HS-27A (cell line): ENCODE measurements at regions not wholly inside any gene's neighbourhood (a gene's known extent, or its start where the extent isn't known, plus 50 kb on each side); places are given as distances from the start of the nearest gene placed in this dataset.
"Not testable (repeated sequence)": the region's sequence is repeated elsewhere in the genome, so short reads cannot be mapped to it uniquely, and the experiment has no call there.

Experiments
- DNase-seq: peaks from one replicate; pipeline ENCODE4 v3.0.0-alpha.2; 2012; ENCODE audit warnings: low read depth, missing footprints

DNA sequence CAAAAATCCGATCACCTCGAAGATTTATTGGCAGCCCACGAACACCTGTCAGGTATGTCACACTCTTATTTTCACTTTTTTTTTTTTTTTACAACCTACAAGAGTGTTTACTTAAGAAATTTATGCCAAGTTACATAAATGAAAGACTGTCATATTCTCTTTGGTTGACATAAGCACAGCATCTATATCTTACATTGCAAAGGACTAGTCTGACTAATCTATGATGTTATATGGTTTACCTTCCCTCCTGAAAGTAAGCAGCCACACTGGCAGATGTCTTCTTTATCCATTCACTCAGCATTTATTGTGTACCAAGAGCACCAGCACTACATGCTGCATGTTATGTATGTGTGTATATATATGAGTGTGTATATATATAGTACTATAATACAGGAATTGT is 156.3 kb downstream of the CDRT15L2 start:
- no peak for DNase-seq

DNA sequence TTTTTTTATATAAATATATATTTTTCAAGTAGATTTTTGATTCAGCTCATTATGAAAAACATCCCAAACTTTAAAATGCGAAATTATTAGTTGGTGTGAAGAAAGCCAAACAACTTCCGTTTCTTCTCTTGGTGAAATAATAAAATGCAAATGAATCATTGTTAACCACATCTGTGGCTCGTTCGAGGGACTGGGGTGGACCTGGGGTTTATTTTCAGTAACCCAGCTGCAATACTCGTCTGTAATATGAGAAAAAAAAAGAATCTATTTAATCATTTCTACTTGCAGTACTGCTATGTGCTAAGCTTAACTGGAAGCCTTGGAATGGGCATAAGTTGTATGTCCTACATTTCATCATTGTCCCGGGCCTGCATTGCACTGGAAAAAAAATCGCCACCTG is 158.1 kb downstream of the CDRT15L2 start:
- not testable (repeated sequence) for DNase-seq

DNA sequence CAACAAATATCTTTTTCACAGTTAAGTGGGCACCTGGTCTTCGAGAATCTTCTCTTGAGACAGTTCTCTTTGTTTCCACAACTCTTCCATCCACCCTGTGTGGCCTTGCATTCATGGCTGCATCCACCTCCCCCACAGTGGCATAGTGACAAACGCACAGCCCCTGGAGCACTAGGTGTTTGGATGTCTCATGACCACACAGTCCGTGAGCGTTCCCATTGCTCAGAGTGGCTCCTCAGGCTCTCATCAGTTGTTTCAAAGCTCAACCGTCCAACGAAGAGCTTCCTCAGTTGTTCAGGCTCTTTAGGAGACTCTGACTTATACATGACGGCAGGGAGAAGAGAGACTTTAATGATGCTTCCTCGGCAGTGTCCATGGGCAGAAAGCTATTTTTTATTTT is 191.6 kb downstream of the CDRT15L2 start:
- no peak for DNase-seq

DNA sequence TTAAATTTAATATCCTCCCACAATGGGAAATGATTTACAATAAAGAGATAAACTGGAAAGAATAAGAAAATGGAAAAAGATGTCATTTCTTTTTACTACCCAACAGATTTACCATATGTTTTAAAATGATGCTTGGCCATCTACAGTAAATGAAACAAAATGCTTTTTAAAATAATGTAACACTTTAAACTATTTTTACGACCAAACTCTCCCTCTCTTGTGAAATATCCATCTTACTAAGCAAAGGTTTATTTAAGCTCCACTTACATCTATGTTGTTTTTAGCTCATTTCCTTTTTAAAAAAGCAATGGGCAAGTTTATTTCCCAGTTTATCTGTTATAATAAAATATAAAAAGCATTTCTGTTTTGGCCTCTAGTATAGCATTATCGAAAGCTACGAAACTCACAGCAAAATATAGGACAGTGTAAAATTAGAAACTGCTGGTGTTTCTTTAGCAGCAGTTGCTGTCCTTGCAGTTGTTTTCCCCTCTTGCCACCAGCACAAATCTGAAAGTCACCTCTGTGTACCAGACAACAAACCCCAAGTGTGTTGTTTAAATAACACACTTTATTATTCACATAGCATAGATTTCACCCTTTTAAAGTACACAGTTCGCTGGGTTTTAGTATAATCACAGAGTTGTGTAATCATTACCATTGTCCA is 195.1 kb downstream of the CDRT15L2 start:
- DNase-seq: no peak

DNA sequence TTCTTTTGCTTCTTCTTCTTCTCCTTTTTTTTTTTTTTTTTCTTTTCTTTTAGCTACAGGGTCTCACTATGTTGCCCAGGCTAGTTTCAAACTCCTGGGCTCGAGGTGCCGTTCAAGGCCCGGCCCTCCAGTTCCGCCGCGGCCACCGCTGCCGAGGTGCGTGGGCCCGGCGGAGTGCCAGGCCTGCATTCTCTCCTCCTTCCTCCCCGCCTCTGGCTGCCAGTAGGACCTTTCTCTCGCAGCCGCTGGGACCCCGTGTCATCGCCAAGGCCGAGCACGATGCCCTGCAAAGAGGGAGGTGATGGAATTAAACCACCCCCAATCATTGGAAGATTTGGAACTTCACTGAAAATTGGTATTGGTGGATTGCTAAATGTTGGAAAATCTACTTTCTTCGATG is 195.8 kb downstream of the CDRT15L2 start:
- DNase-seq: no peak

DNA sequence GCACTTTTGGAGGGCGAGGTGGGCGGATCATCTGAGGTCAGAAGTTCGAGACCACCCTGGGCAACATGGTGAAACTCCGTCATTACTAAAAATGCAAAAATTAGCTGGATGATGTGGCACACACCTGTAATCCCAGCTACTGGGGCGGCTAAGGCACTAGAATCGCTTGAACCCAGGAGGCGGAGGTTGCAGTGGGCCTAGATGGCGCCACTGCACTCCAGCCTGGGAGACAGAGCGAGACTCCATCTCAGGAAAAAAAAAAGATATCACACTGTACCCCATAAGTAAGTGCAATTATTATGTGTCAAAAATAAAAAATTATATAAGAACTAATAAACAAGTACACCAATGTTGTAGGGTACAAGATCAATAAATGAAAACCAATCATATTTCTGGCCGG is 200.0 kb downstream of the CDRT15L2 start:
- no peak for DNase-seq

DNA sequence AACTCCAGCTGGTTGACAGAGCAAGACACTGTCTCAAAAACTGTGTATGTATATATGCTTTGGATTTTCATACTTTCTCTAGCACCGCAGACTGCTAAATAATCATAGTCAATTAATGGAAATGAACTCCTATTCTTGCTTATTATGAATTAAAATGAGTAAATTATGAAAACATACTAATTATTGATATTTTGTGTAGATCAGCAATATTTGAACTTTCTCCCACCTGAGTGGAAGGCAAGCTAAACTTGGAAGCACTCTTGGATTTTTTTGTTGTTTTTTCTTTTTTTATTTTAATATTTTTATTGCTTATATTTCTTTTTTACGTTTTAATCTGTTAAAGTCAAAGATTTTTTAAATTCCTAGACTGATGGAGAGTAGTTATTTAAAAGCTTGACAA is 201.7 kb downstream of the CDRT15L2 start:
- DNase-seq: no peak

DNA sequence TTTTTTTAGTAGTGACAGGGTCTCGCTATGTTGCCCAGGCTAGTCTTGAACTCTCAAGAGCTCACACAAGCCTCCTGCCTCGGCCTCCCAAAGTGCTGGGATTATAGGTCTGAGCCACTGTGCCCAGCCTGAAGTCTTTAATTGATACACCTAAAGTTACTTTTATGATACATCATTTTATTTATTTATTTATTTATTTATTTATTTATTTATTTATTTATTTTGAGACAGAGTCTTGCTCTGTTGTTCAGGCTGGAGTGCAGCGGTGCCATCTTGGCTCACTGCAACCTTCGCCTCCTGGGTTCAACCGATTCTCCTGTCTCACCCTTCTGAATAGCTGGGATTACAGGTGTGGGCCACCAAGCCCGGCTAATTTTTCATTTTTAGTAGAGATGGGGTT is 202.3 kb downstream of the CDRT15L2 start:
- not testable (repeated sequence) for DNase-seq

DNA sequence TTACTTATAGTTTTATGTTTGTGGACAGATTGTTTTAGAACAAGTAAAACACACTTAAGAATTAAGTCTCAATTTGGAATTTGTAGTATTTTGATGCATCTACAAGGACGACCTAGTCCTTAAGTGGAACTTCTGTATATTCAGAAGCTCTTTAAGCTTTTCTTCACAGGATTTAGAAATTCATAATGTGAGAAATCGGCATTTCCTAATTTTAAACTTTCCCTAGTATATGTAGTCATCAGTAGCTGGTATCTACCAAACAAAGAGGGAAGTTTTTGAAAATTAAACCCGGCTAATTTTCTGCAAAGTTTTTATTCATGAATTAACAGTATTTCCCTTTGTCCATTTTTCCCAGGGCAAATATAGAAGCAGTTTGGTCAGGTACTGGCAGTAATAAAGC is 203.6 kb downstream of the CDRT15L2 start:
- no peak for DNase-seq

DNA sequence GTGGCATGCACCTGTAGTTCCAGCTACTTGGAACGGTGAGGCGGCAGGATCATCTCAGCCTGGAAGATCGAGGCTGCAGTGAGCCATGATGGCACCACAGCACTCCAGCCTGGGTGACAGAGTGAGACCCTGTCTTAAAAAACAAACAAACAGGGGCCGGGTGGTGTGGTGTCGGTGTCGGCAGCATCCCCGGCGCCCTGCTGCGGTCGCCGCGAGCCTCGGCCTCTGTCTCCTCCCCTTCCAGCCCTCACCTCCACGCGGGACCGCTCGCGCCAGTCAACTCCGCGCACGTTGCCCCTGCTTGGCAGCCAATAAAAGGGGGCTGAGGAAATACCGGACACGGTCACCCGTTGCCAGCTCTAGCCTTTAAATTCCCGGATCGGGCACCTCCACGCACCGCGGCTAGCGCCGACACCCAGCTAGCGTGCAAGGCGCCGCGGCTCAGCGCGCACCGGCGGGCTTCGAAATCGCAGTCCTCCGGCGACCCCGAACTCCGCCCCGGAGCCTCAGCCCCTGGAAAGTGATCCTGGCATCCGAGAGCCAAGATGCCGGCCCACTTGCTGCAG is 204.7 kb downstream of the CDRT15L2 start:
- no peak for DNase-seq

DNA sequence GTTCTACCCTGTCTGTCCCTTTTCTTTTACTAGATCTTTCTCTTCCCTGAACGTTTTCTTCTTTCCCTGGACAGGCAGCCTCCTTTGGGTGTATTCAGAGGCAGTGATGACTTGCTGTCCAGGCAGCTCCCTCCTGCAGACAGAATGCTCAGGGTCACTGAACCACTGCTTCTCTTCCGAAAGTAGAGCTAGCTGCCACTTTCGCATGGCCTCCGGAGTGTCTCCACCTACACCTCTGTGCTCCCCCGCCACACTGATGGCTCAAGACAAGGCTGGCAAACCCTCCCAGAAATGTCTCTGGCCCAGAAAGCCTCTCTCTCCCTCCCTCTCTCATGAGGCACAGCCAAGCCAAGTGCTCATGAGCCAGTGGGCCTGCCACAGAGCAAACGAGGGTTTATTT is 207.8 kb downstream of the CDRT15L2 start:
- no peak for DNase-seq

DNA sequence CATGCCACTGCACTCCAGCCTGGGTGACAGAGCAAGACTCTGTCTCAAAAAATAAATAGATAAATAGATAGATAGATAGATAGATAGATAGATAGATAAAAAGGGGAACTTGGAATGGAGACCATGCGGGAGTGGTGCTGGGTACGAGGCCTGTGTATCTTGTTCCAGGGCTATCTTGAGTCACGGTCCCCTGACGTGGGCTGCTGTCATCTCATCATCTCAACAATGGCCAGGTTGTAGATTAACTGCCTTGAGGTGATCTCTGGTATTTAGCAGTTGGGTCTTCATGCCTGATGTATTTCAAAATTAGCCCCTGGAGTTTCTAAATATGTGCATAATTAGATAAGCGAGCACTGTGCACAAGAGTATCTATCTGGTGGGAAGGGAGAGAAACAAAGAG is 212.1 kb downstream of the CDRT15L2 start:
- DNase-seq: no peak

DNA sequence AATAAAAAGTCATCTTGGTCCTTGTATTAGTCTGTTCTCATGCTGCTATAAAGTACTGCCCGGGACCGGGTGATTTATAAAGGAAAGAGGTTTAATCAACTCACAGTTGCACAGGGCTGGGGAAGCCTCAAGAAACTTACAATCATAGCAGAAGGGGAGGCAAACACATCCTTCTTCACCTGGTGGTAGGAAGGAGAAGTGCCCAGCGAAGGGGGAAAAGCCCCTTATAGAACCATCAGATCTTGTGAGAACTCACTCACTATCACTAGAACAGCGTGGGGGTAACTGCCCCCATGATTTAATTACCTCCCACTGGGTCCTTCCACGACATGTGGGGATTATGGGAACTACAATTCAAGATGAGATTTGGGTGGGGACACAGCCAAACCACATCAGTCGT is 215.0 kb downstream of the CDRT15L2 start:
- not testable (repeated sequence) for DNase-seq

DNA sequence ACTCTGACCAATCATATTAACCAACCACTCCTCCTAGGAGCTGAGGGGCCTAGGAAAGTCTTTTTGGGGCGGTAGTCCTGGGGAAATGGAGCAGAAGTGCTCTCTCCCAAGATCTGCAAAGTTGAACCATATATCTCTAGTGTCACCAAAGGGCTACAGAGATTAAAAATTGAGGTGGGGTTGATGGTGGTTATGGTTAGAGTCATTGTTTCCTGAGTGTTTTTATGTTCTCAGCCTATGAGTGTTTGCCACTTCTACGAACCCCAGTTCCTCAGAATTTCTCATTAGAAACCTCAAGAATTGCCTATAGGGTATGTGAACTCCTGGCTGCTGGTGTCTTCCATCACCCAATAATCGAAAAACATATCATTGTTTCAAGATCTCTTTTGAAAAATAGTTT is 217.8 kb downstream of the CDRT15L2 start:
- DNase-seq: no peak

DNA sequence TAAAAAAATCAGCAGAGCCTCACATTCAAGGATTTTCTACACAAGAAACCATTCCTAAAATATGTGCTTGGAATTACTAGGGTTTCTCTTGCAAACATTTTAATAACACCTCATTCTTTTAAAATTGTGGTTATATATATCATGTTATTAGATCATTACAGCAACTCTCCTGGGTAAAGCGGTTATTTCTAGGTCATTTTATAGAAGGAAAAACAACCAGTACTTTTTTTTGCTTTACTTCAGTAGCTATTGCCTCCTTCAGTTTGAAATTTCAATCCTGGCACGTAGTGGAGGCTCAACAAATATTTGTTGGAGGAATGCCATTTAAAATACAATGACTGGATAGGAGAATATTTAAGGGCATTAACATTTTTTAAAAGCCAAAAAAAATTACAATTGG is 220.6 kb downstream of the CDRT15L2 start:
- DNase-seq: no peak

DNA sequence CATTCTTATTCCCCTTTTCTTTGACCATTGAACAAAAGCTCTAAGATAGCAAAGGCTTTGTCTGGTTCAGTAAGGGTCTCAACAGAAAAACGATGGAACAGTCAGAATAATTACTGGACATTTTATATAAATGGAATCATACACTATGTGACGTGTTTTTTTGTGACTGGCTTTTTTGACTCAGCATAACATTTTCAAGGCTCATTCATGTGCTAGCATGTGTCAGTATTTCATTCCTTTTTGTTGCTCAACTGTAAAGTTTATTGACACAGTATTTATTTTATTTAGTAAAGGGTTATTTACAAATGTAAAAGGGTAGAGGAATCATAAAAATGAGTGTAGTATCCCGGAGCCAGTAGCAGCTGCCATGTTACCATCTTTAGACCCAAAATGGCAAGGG is 226.2 kb downstream of the CDRT15L2 start:
- DNase-seq: no peak

DNA sequence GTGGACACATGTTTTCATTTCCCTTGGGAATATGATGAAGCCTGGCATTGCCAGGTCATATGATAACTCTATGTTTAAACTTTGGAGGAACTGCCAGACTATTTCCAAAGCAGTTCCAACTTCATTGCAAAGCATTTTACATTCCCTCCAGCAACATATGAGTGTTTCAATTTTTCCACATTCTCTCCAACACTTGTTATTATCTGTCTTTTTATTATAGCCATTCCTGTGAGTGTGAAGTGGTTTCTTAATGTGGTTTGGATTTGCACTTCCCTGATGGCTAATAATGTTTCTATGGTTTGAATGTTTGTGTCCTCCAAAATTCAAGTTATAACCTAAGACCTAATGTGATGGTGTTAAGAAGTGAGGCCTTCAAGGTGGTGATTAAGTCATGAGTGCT is 228.0 kb downstream of the CDRT15L2 start:
- DNase-seq: not testable (repeated sequence)

DNA sequence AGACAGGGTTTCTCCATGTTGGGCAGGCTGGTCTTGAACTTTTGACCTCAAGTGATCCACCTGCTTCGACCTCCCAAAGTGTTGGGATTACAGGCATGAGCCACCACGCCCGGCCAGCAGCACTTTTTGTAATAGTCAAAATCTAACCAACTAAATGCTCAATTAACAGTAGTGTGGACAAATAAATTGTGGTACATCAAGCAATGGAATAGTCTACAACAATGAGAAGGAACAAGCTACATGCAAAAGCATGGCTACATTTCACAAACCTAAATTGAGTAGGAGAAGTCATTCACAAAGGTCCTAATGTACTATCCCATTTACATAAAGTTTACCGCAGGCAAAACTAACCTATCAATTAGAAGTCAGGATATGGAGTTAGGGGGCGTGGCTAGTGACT is 227.4 kb downstream of the USP22 start:
- not testable (repeated sequence) for DNase-seq

DNA sequence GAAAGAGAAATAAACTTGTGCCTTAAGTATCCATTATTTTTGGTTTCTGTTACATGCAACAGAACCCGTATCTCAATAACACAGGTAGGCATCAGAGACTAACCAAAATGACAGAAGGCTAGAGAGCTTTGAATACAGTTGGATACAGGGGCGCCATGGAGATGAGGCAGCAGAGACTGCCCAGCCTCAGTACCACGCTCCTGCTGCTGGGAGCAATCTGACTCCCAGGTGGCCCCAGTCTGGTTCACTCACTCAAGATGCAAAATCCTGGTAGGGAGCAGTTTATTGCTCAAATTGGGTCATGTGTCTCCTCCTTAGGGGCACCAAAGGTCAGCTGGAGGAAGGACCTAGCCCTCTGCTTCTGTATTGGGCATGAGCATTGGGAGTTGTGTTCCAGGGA is 218.9 kb downstream of the USP22 start:
- no peak for DNase-seq

DNA sequence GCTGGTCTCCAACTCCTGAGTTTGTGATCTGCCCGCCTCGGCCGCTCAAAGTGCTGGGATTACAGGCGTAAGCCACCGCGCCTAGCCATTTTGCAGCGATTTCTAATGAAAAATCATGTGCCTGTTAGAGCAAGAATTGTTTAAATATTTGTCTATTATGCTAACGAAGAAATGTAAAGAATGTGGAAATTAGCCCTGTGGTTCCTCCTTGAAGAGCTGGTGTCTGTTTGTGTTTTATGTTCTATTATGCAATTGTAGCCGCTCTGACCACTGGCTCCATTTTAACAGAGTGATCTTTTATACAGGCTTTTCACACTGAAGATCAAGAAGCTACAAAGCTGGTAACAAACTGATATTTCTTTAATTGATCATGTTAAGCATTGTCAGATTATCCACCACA is 217.3 kb downstream of the USP22 start:
- no peak for DNase-seq

DNA sequence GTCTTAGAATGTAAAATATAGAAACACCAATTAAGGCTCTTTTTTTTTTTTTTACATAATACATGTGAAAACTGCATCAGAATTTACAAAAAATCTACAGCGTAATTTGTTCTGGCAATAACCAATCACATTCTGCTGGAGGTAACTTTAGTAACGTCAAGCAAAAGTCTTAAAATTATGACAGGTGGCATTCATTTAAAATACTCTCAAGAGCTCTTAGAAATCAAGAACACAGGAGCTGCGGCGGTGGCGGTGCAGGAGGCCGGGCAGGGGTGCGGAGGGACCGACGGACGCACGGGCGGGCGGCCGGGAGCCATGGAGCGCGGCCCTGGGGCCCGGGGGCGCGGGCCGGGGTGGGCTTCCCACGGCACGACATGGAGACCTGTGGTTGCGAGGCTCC is 202.4 kb downstream of the USP22 start:
- not testable (repeated sequence) for DNase-seq

DNA sequence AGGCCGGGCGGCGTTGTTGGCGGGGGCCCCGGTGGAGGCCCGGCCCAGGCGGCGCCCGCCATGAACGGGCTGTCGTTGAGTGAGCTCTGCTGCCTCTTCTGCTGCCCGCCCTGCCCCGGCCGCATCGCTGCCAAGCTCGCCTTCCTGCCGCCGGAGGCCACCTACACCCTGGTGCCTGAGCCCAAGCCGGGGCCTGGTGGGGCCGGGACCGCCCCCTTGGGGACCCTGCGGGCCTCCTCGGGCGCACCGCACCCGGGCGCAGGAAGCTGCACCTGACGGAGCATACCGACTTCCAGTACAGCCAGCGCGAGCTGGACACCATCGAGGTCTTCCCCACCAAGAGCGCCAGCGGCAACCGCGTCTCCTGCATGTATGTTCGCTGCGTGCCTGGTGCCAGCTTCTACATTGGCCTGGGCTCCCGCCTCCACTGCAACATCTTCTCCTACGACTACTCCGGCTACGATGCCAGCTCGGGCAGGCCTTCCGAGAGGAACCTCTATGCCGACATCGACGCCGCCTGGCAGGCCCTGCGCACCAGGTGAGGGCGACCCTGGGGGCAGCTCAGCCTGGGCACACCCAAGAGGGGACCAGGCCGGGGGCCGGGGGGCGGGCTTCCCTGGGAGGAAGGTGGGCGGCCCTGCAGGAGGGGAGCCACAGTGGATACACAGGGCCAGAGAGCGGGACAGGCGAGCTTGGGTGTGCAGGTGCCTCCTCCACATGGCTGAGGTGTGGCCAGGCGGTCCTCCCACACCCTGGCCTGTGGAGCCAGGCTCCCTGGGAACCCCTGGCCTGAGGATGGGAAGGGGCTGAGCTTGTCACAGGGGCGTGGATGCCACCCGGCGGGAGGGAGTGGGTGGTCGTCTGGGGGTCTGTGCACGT is 201.6 kb downstream of the USP22 start:
- not testable (repeated sequence) for DNase-seq

DNA sequence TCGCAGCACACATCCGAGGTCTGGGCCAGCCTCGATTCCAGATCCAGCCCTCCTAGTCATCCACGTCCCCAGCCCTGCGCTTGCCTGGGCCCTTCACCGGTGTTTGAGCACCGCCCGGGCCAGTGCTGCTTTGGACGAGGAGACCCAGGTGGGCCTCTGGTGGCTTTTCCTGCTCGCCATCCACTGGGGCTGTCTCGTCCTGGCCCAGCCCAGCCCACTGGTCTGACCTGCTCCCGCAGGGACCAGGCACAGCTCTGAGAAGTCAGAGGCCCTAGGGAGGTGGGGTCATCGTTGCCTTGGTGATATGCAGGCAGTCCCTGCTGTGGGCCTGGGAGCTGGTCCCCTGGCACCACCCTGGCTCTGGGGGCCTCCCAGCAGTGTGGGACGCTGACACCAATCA is 200.8 kb downstream of the USP22 start:
- DNase-seq: not testable (repeated sequence)
